H1 (cell line): ENCODE measurements at regions not wholly inside any gene's neighbourhood (a gene's known extent, or its start where the extent isn't known, plus 50 kb on each side); places are given as distances from the start of the nearest gene placed in this dataset.

ENCODE experiments used
- CTCF ChIA-PET: fragments of 300-600 bp; sonication (Branson Sonifier 250); formaldehyde crosslinking; loops from one replicate; lab custom pipeline; 2021; ENCODE audit not compliant: partially characterized antibody; lab: Charles Lee
- POLR2A ChIA-PET: fragments of 300-600 bp; sonication (Branson Sonifier 250); formaldehyde crosslinking; loops from one replicate; lab custom pipeline; 2021; ENCODE audit warnings: inconsistent platforms; ENCODE audit not compliant: partially characterized antibody; lab: Charles Lee
- DNase-seq, 2 experiments: peaks; one replicate each; pipeline versions ENCODE4 v3.0.0 to v3.0.0-alpha.2; 2010 to 2022; ENCODE audit warnings: low spot score in 2 of 2, low read depth in 1 of 2, mixed read lengths in 1 of 2
- FAIRE-seq: peaks from 2 replicates; lab custom pipeline; 2011; peaks lifted over from hg19 to GRCh38; lab: Jason Lieb, UNC
- H2AFZ ChIP-seq: 2 replicates; pipeline ENCODE4 v1.8.1; 2012; ENCODE audit warnings: low read length, inconsistent platforms
- H2AK5ac ChIP-seq: 2 replicates; pipeline ENCODE4 v1.6.1; 2013; ENCODE audit warnings: low read depth, low read length
- H2BK120ac ChIP-seq: replicated peaks from 2 replicates; pipeline ENCODE3; 2013; ENCODE audit warnings: low read depth, low read length, inconsistent platforms
- H2BK12ac ChIP-seq: 2 replicates; pipeline ENCODE4 v1.6.1; 2013; ENCODE audit warnings: low read depth, low read length
- H2BK15ac ChIP-seq: 2 replicates; pipeline ENCODE4 v1.6.1; 2013; ENCODE audit warnings: low read length
- H2BK20ac ChIP-seq: 2 replicates; pipeline ENCODE4 v1.6.1; 2013; ENCODE audit warnings: low read length
- H2BK5ac ChIP-seq: 2 replicates; pipeline ENCODE4 v1.6.1; 2013; ENCODE audit warnings: low read depth, low read length
- H3K14ac ChIP-seq: 2 replicates; pipeline ENCODE4 v1.6.1; 2013; ENCODE audit warnings: inconsistent platforms; ENCODE audit not compliant: insufficient read length
- H3K18ac ChIP-seq: 2 replicates; pipeline ENCODE4 v1.6.1; 2013; ENCODE audit warnings: low read length; ENCODE audit errors: extremely low read depth
- H3K23ac ChIP-seq: 2 replicates; pipeline ENCODE4 v1.6.1; 2013; ENCODE audit warnings: inconsistent platforms; ENCODE audit not compliant: insufficient read length
- H3K23me2 ChIP-seq: 2 replicates; pipeline ENCODE4 v1.6.1; 2013; ENCODE audit warnings: low read depth, low read length
- H3K27ac ChIP-seq: 2 replicates; pipeline ENCODE4 v1.6.1; 2011; ENCODE audit warnings: low read depth, low read length, inconsistent platforms
- H3K27me3 ChIP-seq, 4 experiments: replicated peaks in 1 of 4; 1 replicate in 1 of 4; 2 replicates in 3 of 4; pipeline versions ENCODE4 v1.6.1 to v1.8.1; 2011 to 2013; ENCODE audit warnings: low read length in 3 of 4, mild to moderate bottlenecking in 3 of 4, inconsistent platforms in 2 of 4, mixed read lengths in 2 of 4, moderate library complexity in 1 of 4; ENCODE audit not compliant: control insufficient read depth in 3 of 4, insufficient read depth in 3 of 4; ENCODE audit errors: extremely low read depth in 1 of 4
- H3K36me3 ChIP-seq, 4 experiments: 2 replicates each; pipeline versions ENCODE4 v1.6.1 to v1.8.1; 2011 to 2013; ENCODE audit warnings: mild to moderate bottlenecking in 4 of 4, low read length in 3 of 4, moderate library complexity in 2 of 4, control low read depth in 1 of 4, inconsistent platforms in 1 of 4; ENCODE audit not compliant: insufficient read depth in 4 of 4, control insufficient read depth in 2 of 4
- H3K4ac ChIP-seq: replicated peaks from 2 replicates; pipeline ENCODE3; 2013; ENCODE audit warnings: low read length, low read depth, mixed read lengths, inconsistent platforms; ENCODE audit not compliant: insufficient read length
- H3K4me1 ChIP-seq, 4 experiments: replicated peaks in 1 of 4; 1 replicate in 1 of 4; 2 replicates in 3 of 4; pipeline versions ENCODE4 v1.6.1 to v1.8.1; 2011 to 2013; ENCODE audit warnings: low read length in 3 of 4, inconsistent platforms in 2 of 4, mixed read lengths in 1 of 4; ENCODE audit not compliant: insufficient read depth in 4 of 4, control insufficient read depth in 3 of 4
- H3K4me2 ChIP-seq, 2 experiments: 2 replicates each; pipeline versions ENCODE4 v1.6.1 to v1.8.1; 2011 to 2013; ENCODE audit warnings: low read depth in 2 of 2, low read length in 2 of 2, control low read depth in 1 of 2, inconsistent platforms in 1 of 2, mild to moderate bottlenecking in 1 of 2; ENCODE audit not compliant: insufficient read depth in 1 of 2
- H3K4me3 ChIP-seq, 4 experiments: fragments of 200-600, 300-600 bp in 1 of 4; sonication (generic), shearing (Covaris generic), sonication (Bioruptor Twin) in 1 of 4; 2 replicates each; pipeline versions ENCODE4 v1.5.1 to v1.8.1; 2011 to 2016; ENCODE audit warnings: low read length in 4 of 4, low read depth in 3 of 4, control low read depth in 2 of 4, inconsistent platforms in 2 of 4, mild to moderate bottlenecking in 2 of 4, mixed read lengths in 1 of 4, moderate library complexity in 1 of 4; ENCODE audit not compliant: insufficient read depth in 2 of 4; ENCODE audit errors: extremely low read depth in 1 of 4
- H3K56ac ChIP-seq: replicated peaks from 2 replicates; pipeline ENCODE3; 2013; ENCODE audit warnings: low read depth, mild to moderate bottlenecking, mixed read lengths, low read length, inconsistent platforms; ENCODE audit not compliant: insufficient read length
- H3K79me1 ChIP-seq: 2 replicates; pipeline ENCODE4 v1.6.1; 2013; ENCODE audit warnings: low read depth, low read length, control low read depth
- H3K79me2 ChIP-seq, 2 experiments: 2 replicates each; pipeline versions ENCODE4 v1.6.1 to v1.8.1; 2012 to 2013; ENCODE audit warnings: low read length in 2 of 2, mild to moderate bottlenecking in 2 of 2, inconsistent platforms in 1 of 2; ENCODE audit not compliant: insufficient read depth in 2 of 2, control insufficient read depth in 1 of 2
- H3K9ac ChIP-seq, 4 experiments: replicated peaks in 1 of 4; 1 replicate in 1 of 4; 2 replicates in 3 of 4; pipeline versions ENCODE4 v1.6.1 to v1.8.1; 2011 to 2013; ENCODE audit warnings: low read depth in 3 of 4, low read length in 3 of 4, control low read depth in 2 of 4, mild to moderate bottlenecking in 2 of 4, moderate library complexity in 2 of 4, inconsistent platforms in 1 of 4; ENCODE audit errors: extremely low read depth in 1 of 4
- H3K9me3 ChIP-seq, 2 experiments: 2 replicates each; pipeline versions ENCODE4 v1.6.1 to v1.8.1; 2012 to 2013; ENCODE audit warnings: mild to moderate bottlenecking in 2 of 2, moderate library complexity in 2 of 2, control low read depth in 1 of 2, inconsistent platforms in 1 of 2, low read depth in 1 of 2, low read length in 1 of 2, mixed read lengths in 1 of 2; ENCODE audit not compliant: insufficient read depth in 2 of 2
- H4K20me1 ChIP-seq, 2 experiments: replicated peaks in 1 of 2; 2 replicates each; pipeline versions ENCODE3 to v1.8.1; 2011 to 2013; ENCODE audit warnings: inconsistent platforms in 2 of 2, low read length in 2 of 2, mild to moderate bottlenecking in 1 of 2; ENCODE audit not compliant: insufficient read depth in 2 of 2, control insufficient read depth in 1 of 2
- H4K5ac ChIP-seq: 2 replicates; pipeline ENCODE4 v1.6.1; 2013; ENCODE audit warnings: low read length, low read depth, mixed read lengths, inconsistent platforms; ENCODE audit not compliant: insufficient read length
- H4K8ac ChIP-seq: 2 replicates; pipeline ENCODE4 v1.8.0; 2013; ENCODE audit warnings: mild to moderate bottlenecking, moderate library complexity, low read length, inconsistent platforms; ENCODE audit not compliant: insufficient read depth; ENCODE audit errors: extremely low read depth
- H4K91ac ChIP-seq: replicated peaks from 2 replicates; pipeline ENCODE3; 2013; ENCODE audit warnings: low read length, mixed read lengths, inconsistent platforms; ENCODE audit not compliant: insufficient read length
- BACH1 ChIP-seq: IDR thresholded peaks from 2 replicates; pipeline ENCODE4 v1.6.1; 2012; ENCODE audit warnings: low read length, improper control_type of control experiment
- BRCA1 ChIP-seq: IDR thresholded peaks from 2 replicates; pipeline ENCODE4 v1.6.1; 2012; ENCODE audit warnings: low read depth, low read length, improper control_type of control experiment
- CBX8 ChIP-seq: fragments of 300-800, 300-1000 bp; sonication (generic); IDR thresholded peaks from 2 replicates; pipeline ENCODE4 v1.7.1; 2016; ENCODE audit warnings: low read depth, low read length, borderline replicate concordance
- CEBPB ChIP-seq: IDR thresholded peaks from 2 replicates; pipeline ENCODE4 v1.6.1; 2012; ENCODE audit warnings: low read depth, low read length
- EZH2 ChIP-seq: fragments of 200-600 bp; sonication (generic); IDR thresholded peaks from 2 replicates; pipeline ENCODE4 v1.7.1; 2012; ENCODE audit warnings: low read depth, mild to moderate bottlenecking, moderate library complexity, low read length, inconsistent platforms; ENCODE audit not compliant: severe bottlenecking
- HDAC2 ChIP-seq, 2 experiments: fragments of 300-600 bp in 1 of 2; sonication (generic) in 1 of 2; IDR thresholded peaks; 2 replicates each; pipeline ENCODE4 v1.6.1; 2011 to 2012; ENCODE audit warnings: low read depth in 2 of 2, low read length in 2 of 2, mild to moderate bottlenecking in 2 of 2, moderate library complexity in 2 of 2, borderline replicate concordance in 1 of 2, inconsistent platforms in 1 of 2
- KDM5A ChIP-seq: fragments of 200-600 bp; IDR thresholded peaks from 2 replicates; pipeline ENCODE4 v1.7.1; 2012; ENCODE audit warnings: mild to moderate bottlenecking, low read length, inconsistent platforms, mixed read lengths
- SIN3A ChIP-seq, 2 experiments: IDR thresholded peaks in 1 of 2; conservative IDR thresholded peaks in 1 of 2; 2 replicates each; pipeline ENCODE4 v1.6.1; 2011 to 2012; ENCODE audit warnings: low read length in 2 of 2, improper control_type of control experiment in 1 of 2, low read depth in 1 of 2, mild to moderate bottlenecking in 1 of 2
- SIRT6 ChIP-seq: IDR thresholded peaks from one replicate; pipeline ENCODE4 v1.7.1; 2012; ENCODE audit warnings: low read length, inconsistent platforms
- SIX5 ChIP-seq: IDR thresholded peaks from 2 replicates; pipeline ENCODE4 v1.6.1; 2011; ENCODE audit warnings: mild to moderate bottlenecking, low read depth, low read length
- SP2 ChIP-seq: IDR thresholded peaks from 2 replicates; pipeline ENCODE4 v1.6.1; 2012; ENCODE audit warnings: mild to moderate bottlenecking, low read length, inconsistent platforms
- TAF7 ChIP-seq: optimal IDR thresholded peaks from 2 replicates; pipeline ENCODE3; 2011; ENCODE audit warnings: low read depth, mild to moderate bottlenecking, inconsistent platforms, low read length, moderate library complexity, borderline replicate concordance
- WGBS, 2 experiments: shearing (Covaris generic) in 1 of 2; methylation state at CpG; one replicate each; pipeline versions ENCODE4 v1.1.6 to v1.1.7; 2013 to 2015; ENCODE audit warnings: low lambda C conversion rate in 2 of 2, mixed read lengths in 2 of 2, inconsistent platforms in 1 of 2, low coverage in 1 of 2, missing lambda C conversion rate in 1 of 2; ENCODE audit not compliant: insufficient replicate concordance in 2 of 2, insufficient coverage in 1 of 2, insufficient read length in 1 of 2; ENCODE audit errors: extremely low coverage in 1 of 2, missing lambda C conversion rate in 1 of 2; 5-methylcytosine and 5-hydroxymethylcytosine counted together
- TF ChIP-seq, protein P1 (sequence below): IDR thresholded peaks from 2 replicates; pipeline ENCODE4 v1.6.1; 2011; ENCODE audit warnings: low read length, improper control_type of control experiment
- TF ChIP-seq, protein P2 (sequence below): IDR thresholded peaks from 2 replicates; pipeline ENCODE4 v1.6.1; 2011; ENCODE audit warnings: low read depth, mild to moderate bottlenecking, low read length; ENCODE audit not compliant: insufficient read depth

DNA sequence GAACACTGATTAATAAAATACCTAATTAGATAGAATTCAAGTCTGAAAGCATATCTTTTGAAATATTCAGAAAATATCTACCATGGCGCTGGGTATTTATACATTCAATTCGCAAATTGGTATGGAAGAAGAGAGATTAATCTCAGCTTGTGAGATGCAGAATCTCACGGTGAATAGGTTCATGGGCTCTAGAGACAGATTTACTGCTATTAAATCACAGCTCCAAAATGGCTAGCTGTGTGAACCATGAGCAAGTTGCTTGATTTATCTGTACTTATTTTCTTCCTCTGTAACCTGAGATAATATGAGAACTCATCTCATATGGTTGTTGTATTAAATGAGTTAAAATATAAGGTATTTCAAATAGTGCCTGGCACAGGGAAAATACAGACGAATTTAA, 556.7 kb downstream of the FBXO15 start:
- Histone ChIP-seq H2AK5ac (no peak overlapping the region), H3K14ac (no peak overlapping the region), H3K27ac (no peak overlapping the region), H3K9me3 (no peaks in the 10 kb centered on the region), H3K23ac (no peak overlapping the region), H3K4me1 (no peaks in the 10 kb centered on the region), H3K4ac (no peak overlapping the region), H3K9ac (no peak overlapping the region), H2BK5ac (no peak overlapping the region), H3K27me3 (no peaks in the 10 kb centered on the region), H3K36me3 (no peaks in the 10 kb centered on the region), H2BK12ac (no peak overlapping the region), H3K18ac (no peak overlapping the region), H2BK20ac (no peak overlapping the region), H4K5ac (no peak overlapping the region), H4K8ac (no peak overlapping the region), H3K56ac (no peak overlapping the region), H2BK120ac (no peak overlapping the region), H2BK15ac (no peak overlapping the region), H4K20me1 (no peaks in the 10 kb centered on the region), H3K23me2 (no peaks in the 10 kb centered on the region), H3K4me2 (no peak overlapping the region), H4K91ac (no peak overlapping the region), H3K79me2 (no peaks in the 10 kb centered on the region), H3K4me3 (no peak overlapping the region), H2AFZ (no peak overlapping the region), H3K79me1 (no peaks in the 10 kb centered on the region)
- no peak for DNase-seq
- CTCF ChIA-PET, result no interaction called here
- WGBS, 2 experiments, result 90% methylated on average over 4 of the region's 4 CpGs; no CpG with 5 or more reads in 1 of the 2 experiments
- POLR2A ChIA-PET, result no interaction called here
- FAIRE-seq, result no peak
- TF ChIP-seq SIRT6 (no peak), TAF7 (no peak), KDM5A (no peak), SIN3A (conservative IDR thresholded peaks at IDR 0.05 in 1 of 2, IDR thresholded peaks at IDR 0.05 in 1 of 2; ENCODE audit: low read depth in 1 of 2, low read length in 2 of 2) (no peak), BRCA1 (no peak), HDAC2 (IDR thresholded peaks at IDR 0.05; ENCODE audit: borderline replicate concordance in 1 of 2, low read depth in 2 of 2, low read length in 2 of 2) (no peak), CBX8 (no peak), CEBPB (no peak), SP2 (no peak), SIX5 (no peak), BACH1 (no peak), EZH2 (no peak)
- TF ChIP-seq, protein P1, sequence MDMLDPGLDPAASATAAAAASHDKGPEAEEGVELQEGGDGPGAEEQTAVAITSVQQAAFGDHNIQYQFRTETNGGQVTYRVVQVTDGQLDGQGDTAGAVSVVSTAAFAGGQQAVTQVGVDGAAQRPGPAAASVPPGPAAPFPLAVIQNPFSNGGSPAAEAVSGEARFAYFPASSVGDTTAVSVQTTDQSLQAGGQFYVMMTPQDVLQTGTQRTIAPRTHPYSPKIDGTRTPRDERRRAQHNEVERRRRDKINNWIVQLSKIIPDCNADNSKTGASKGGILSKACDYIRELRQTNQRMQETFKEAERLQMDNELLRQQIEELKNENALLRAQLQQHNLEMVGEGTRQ, result no peak
- TF ChIP-seq, protein P2, sequence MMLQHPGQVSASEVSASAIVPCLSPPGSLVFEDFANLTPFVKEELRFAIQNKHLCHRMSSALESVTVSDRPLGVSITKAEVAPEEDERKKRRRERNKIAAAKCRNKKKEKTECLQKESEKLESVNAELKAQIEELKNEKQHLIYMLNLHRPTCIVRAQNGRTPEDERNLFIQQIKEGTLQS, result no peak
